BE2C (cell line): ENCODE measurements at regions not wholly inside any gene's neighbourhood (a gene's known extent, or its start where the extent isn't known, plus 50 kb on each side); places are given as distances from the start of the nearest gene placed in this dataset.

Source experiments
- DNase-seq: peaks from one replicate; pipeline ENCODE4 v3.0.0-alpha.2; 2020
- H3K27me3 ChIP-seq: fragments of 250-450 bp; sonication (Bioruptor Pico); 2 replicates; pipeline ENCODE4 v1.5.1; 2020; ENCODE audit warnings: mild to moderate bottlenecking
- H3K36me3 ChIP-seq: fragments of 250-450 bp; sonication (Bioruptor Pico); 2 replicates; pipeline ENCODE4 v1.5.1; 2020; ENCODE audit warnings: mild to moderate bottlenecking
- H3K4me1 ChIP-seq: fragments of 250-450 bp; sonication (Bioruptor Pico); 2 replicates; pipeline ENCODE4 v1.5.1; 2020
- H3K4me3 ChIP-seq: 2 replicates; pipeline ENCODE4 v1.5.1; 2011; ENCODE audit warnings: low read depth, low read length
- H3K9me3 ChIP-seq: fragments of 250-450 bp; sonication (Bioruptor Pico); 2 replicates; pipeline ENCODE4 v1.5.1; 2020
- TF ChIP-seq, protein P1 (sequence below): IDR thresholded peaks from 2 replicates; pipeline ENCODE4 v1.5.1; 2012; ENCODE audit warnings: mild to moderate bottlenecking, low read depth, low read length

- H3K4me3 ChIP-seq, result no peak overlapping the region
- TF ChIP-seq, protein P1, sequence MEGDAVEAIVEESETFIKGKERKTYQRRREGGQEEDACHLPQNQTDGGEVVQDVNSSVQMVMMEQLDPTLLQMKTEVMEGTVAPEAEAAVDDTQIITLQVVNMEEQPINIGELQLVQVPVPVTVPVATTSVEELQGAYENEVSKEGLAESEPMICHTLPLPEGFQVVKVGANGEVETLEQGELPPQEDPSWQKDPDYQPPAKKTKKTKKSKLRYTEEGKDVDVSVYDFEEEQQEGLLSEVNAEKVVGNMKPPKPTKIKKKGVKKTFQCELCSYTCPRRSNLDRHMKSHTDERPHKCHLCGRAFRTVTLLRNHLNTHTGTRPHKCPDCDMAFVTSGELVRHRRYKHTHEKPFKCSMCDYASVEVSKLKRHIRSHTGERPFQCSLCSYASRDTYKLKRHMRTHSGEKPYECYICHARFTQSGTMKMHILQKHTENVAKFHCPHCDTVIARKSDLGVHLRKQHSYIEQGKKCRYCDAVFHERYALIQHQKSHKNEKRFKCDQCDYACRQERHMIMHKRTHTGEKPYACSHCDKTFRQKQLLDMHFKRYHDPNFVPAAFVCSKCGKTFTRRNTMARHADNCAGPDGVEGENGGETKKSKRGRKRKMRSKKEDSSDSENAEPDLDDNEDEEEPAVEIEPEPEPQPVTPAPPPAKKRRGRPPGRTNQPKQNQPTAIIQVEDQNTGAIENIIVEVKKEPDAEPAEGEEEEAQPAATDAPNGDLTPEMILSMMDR, result no peak
- no peaks in the 10 kb centered on the region for H3K27me3 ChIP-seq
- H3K4me1 ChIP-seq, result no peaks in the 10 kb centered on the region
- no peak for DNase-seq
- H3K9me3 ChIP-seq, result no peaks in the 10 kb centered on the region
- no peaks in the 10 kb centered on the region for H3K36me3 ChIP-seq
Observed at GRCh38 chr2:133947057-133947456, 306.8 kb upstream of the MGAT5 start.

DNA sequence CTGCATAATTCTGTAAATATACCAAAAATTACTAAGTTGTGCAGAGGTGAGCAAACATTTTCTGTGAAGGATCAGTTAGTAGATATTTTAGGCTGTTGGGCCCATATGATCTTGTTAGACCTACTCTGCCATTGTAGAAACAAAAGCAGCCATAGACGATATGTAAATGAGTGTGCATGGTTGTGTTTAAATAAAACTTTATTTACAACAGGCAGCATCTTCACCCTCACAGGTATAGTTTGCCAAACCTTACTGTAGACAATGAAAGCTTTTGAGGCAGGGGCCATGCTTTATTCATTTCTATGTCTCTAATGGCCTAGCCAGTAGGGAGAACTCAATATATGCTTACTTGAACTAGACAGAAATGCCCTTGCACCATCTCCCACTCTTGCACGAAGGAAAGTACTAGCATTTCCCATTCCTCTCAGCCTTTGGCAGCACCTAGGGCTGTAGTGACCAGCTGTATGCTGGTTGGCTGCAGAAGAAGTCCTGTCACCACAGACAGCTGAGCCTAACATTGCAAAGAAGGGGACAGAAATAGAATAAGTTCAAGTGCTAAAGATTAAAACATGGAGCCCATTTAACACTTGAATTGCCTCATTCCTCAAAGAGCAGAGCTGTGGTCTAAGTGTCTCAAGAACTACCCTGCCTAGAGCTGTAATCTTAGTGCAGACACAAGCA lies 305.1 kb upstream of the MGAT5 start:
- TF ChIP-seq, protein P1, result no peak
- no peaks in the 10 kb centered on the region for H3K36me3 ChIP-seq
- no peaks in the 10 kb centered on the region for H3K9me3 ChIP-seq
- DNase-seq, result no peak
- H3K4me3 ChIP-seq, result no peak overlapping the region
- no peaks in the 10 kb centered on the region for H3K27me3 ChIP-seq
- no peaks in the 10 kb centered on the region for H3K4me1 ChIP-seq

DNA sequence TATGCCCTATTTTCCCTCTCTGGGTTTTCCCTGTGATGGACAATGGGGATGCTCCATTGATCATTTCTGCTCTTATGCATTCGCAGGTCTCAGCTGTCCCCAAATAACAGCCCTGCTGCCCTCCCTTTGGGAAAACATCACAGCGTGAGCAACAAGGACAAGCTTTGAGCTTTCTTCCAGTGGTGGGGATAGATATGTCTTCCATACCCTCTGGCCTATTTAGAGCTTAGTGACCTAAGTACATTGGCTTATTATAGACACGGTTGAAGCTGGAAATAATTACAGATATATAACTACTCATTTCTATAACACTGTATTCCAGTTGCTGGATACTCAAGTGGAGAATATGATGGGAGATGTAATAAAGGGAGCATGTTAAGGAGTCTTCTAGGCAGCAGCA lies 304.3 kb upstream of the MGAT5 start:
- no peaks in the 10 kb centered on the region for H3K9me3 ChIP-seq
- no peaks in the 10 kb centered on the region for H3K4me1 ChIP-seq
- no peak for DNase-seq
- no peaks in the 10 kb centered on the region for H3K36me3 ChIP-seq
- TF ChIP-seq, protein P1, result no peak
- no peak overlapping the region for H3K4me3 ChIP-seq
- no peaks in the 10 kb centered on the region for H3K27me3 ChIP-seq

DNA sequence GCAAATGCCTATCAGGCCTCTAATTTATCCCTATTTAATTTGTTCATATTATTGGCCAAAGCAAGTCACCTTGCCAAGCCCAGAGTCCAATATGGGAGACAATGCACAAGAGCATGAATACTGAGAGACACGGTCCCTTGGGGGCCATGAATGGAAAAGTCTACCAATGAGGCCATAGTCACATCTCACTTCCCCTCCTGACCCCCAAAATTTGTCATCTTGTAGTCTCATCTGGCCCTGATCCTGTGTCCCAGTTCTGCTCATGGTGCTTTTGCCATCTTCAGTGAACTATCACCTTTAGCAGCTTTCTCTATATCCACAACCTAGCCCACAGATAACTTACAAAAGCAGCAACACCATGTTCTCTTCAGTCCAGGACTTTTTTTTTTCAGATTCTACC lies 302.7 kb upstream of the MGAT5 start:
- no peaks in the 10 kb centered on the region for H3K4me1 ChIP-seq
- H3K36me3 ChIP-seq, result no peaks in the 10 kb centered on the region
- DNase-seq, result no peak
- H3K27me3 ChIP-seq, result no peaks in the 10 kb centered on the region
- no peak overlapping the region for H3K4me3 ChIP-seq
- H3K9me3 ChIP-seq, result no peaks in the 10 kb centered on the region
- TF ChIP-seq, protein P1, result no peak

GRCh38 chr2:133952420-133952819 lies 301.5 kb upstream of the MGAT5 start:
- TF ChIP-seq, protein P1, result no peak
- no peak overlapping the region for H3K4me3 ChIP-seq
- H3K36me3 ChIP-seq, result no peaks in the 10 kb centered on the region
- H3K27me3 ChIP-seq, result no peaks in the 10 kb centered on the region
- no peaks in the 10 kb centered on the region for H3K9me3 ChIP-seq
- DNase-seq, result no peak
- no peaks in the 10 kb centered on the region for H3K4me1 ChIP-seq

DNA sequence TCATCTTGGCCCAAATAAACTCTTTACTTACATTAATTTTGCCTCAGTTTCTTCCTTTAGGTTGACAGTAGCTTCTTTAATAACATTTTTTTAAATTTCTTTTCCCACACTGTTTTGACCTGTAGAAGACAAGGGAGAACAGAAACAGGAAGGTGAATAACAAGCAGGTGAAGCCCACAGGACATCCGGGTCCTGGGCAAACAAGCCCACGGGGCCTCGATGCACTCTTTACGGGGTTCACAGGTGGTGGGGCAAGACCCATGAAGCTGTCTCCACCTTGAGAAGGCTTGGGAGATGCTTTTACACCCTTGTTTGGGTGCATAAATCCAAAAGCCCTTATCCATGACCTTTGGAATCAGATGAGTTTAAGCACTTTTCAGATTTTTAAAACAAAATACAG lies 301.0 kb upstream of the MGAT5 start:
- no peak for DNase-seq
- no peaks in the 10 kb centered on the region for H3K27me3 ChIP-seq
- no peaks in the 10 kb centered on the region for H3K4me1 ChIP-seq
- H3K36me3 ChIP-seq, result no peaks in the 10 kb centered on the region
- TF ChIP-seq, protein P1, result no peak
- no peaks in the 10 kb centered on the region for H3K9me3 ChIP-seq
- no peak overlapping the region for H3K4me3 ChIP-seq
